GM12892 (cell line): ENCODE measurements at regions not wholly inside any gene's neighbourhood (a gene's known extent, or its start where the extent isn't known, plus 50 kb on each side); places are given as distances from the start of the nearest gene placed in this dataset.

ENCODE experiments used
- DNase-seq: peaks from one replicate; pipeline ENCODE4 v3.0.0; 2011; ENCODE audit not compliant: insufficient read length
- FAIRE-seq: peaks from 2 replicates; lab custom pipeline; 2011; peaks lifted over from hg19 to GRCh38; lab: Jason Lieb, UNC
- POLR2A ChIP-seq: IDR thresholded peaks from 2 replicates; pipeline ENCODE4 v1.6.1; 2011; ENCODE audit warnings: low read depth, low read length, control low read depth
- POLR2AphosphoS5 ChIP-seq: IDR thresholded peaks from 2 replicates; pipeline ENCODE4 v1.6.1; 2011; ENCODE audit warnings: low read depth, low read length, control low read depth
- TAF1 ChIP-seq: IDR thresholded peaks from 2 replicates; pipeline ENCODE4 v1.6.1; 2011; ENCODE audit warnings: low read depth, mild to moderate bottlenecking, control low read depth, low read length, borderline replicate concordance

DNA sequence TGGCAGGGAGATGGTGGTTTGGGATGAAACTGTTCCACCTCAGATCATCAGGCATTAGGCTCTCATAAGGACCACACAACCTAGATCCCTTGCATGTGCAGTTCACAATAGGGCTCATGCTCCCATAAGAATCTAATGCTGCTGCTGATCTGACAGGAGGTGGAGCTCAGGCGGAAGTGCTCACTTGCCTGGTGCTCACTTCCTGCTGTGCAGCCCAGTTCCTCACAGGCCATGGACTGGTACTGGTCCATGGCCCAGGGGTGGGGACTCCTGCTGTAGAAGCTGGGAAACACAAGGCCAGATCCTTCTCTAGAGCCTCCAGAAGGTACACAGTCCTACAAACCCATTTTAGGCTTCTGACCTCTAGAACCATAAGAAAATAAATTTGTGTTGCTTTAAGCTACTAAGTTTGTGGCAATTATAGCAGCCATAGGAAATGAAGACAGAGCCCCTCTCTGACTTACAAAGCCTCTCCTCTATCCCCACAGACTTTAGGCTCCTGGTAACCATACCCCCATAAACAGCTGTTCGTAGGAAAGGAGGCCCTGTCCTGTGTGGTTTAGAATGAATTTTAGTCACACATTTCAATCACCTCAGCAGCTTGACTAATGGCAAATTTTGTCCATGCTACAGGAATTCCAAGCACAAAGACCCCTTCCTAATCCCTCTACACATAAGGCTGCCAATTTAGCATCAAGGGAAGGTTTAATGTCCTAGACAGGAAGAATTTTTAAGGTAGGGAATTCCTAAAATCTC, 206.1 kb upstream of the PHYHIPL start:
- DNase-seq (no peak), FAIRE-seq (no peak)
- TF ChIP-seq POLR2AphosphoS5 = no peak
- no peak for TF ChIP-seq TAF1
- TF ChIP-seq POLR2A = no peak

DNA sequence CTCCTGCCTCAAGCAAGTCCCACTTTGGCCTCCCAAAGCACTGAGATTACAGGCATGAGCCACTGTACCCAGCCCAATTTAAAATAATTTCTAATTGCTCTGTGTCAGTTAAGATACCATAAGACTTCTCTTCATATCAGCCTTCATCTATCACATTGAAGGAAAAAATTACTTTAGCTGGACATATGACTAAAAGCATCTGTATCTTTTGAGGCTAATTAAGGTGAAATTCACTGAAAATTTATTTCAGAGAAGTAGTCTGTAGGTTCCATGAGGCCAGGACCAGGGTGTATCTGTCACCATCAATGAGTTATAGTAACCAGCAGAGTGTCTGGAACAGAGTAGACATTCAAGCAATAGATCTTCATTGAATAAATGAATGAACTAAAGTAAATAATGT, 205.2 kb upstream of the PHYHIPL start:
- no peak for DNase-seq
- FAIRE-seq = no peak
- TF ChIP-seq POLR2A = no peak
- TF ChIP-seq TAF1 = no peak
- TF ChIP-seq POLR2AphosphoS5 = no peak

DNA sequence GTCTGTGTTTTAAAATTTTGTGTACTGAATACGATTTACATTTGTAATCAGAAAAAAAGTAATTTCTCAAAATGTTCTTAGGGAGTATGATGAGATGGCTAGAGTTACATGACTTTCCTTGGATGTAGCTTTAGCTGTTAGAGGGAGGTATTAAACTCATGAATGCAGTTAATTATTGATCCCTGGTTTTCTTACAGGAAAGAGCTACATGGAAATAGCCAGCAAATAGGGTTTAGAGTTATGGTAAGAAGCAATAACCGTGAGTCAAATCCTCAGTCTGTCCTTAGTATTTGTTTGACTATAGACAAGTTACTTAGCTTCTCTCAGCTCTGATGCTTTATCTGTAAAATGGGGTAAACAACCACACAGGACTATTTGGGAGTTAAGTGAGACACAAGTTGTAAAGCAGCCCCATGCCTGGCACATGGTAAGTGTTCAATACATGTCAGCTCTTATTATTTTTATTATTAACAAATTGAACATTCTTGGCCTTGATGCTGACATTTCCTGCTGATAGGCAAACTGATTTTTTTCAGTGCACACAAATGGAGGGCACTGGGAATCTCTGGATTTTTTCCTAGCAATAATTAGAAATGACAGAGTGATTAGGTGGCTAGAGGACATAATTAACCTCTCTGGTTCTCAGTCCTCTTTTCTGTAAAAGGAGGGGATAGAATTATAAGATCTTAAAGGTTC, 204.5 kb upstream of the PHYHIPL start:
- TF ChIP-seq POLR2A (no peak), TAF1 (no peak), POLR2AphosphoS5 (no peak)
- FAIRE-seq (no peak), DNase-seq (no peak)

GRCh38 chr10:58972576-58973234, 203.7 kb upstream of the PHYHIPL start:
- no peak for FAIRE-seq
- TF ChIP-seq TAF1 (no peak), POLR2AphosphoS5 (no peak), POLR2A (no peak)
- DNase-seq = no peak

DNA sequence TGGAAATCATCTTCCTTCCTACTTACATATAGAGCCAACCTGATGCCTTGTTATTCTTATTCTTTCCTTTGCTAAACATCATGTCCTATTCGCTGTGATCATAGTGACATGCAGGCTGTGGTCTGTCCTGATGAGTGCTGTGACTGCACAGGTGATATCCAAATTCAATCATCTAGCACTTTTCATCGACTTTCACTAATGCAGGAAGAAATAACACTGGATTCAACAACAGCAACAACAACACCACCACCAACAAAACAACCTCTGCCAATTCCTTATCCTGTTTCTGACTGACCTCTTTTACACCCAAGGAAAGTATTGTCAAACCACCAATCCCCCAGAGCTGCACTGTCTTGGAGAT, 203.2 kb upstream of the PHYHIPL start:
- no peak for TF ChIP-seq TAF1
- TF ChIP-seq POLR2A = no peak
- TF ChIP-seq POLR2AphosphoS5 = no peak
- DNase-seq (no peak), FAIRE-seq (no peak)

- FAIRE-seq = no peak
These were observed 200.2 kb upstream of the PHYHIPL start for GRCh38 chr10:58976254-58976653.

DNA sequence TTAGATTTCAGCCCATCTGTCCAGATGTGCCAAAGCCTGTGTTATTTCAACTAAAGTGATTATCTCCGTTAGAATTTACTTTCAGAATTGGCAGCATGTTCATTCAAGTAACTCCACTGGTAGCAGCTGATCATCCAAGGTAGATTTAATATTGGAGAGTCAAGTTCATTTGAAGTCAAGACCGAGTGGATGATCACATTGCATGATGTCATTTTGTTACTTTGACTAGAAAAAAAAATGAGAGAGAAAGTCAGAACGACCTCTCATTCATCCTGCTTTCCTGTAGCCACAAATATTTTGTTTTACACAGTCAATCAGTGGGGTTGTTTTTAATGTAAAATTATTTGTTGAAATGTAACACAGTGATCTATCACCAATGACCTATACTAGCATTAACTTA, 196.7 kb upstream of the PHYHIPL start:
- TF ChIP-seq POLR2AphosphoS5 (no peak), POLR2A (no peak), TAF1 (no peak)
- no peak for DNase-seq
- no peak for FAIRE-seq

More at GRCh38 chr10:58976254-58976653, 200.2 kb upstream of the PHYHIPL start:
- no peak for DNase-seq
- TF ChIP-seq TAF1 = no peak
- no peak for TF ChIP-seq POLR2AphosphoS5
- no peak for TF ChIP-seq POLR2A

GRCh38 chr10:58980826-58981415, 195.5 kb upstream of the PHYHIPL start:
- no peak for FAIRE-seq
- DNase-seq = no peak
- TF ChIP-seq TAF1 (no peak), POLR2A (no peak), POLR2AphosphoS5 (no peak)

DNA sequence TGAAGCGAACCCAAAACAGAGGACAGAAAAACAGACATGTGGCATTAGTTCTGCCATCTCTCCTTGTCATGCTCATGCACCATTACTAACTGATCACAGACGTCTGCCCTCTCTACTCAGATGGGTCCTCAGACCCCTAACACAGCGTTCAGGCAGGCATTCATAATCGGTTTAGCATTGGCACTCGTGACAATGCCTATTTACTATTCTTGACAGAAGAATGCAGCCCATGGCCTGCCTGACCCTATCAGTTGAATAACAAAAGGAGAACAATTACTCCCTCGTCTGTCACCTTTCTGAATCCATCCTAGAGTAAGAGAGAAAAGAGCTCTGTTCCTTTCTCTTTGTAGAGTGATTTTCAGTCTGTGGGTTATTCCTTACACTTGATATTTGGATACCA, 194.6 kb upstream of the PHYHIPL start:
- DNase-seq (no peak), FAIRE-seq (no peak)
- no peak for TF ChIP-seq TAF1
- TF ChIP-seq POLR2A = no peak
- TF ChIP-seq POLR2AphosphoS5 = no peak

DNA sequence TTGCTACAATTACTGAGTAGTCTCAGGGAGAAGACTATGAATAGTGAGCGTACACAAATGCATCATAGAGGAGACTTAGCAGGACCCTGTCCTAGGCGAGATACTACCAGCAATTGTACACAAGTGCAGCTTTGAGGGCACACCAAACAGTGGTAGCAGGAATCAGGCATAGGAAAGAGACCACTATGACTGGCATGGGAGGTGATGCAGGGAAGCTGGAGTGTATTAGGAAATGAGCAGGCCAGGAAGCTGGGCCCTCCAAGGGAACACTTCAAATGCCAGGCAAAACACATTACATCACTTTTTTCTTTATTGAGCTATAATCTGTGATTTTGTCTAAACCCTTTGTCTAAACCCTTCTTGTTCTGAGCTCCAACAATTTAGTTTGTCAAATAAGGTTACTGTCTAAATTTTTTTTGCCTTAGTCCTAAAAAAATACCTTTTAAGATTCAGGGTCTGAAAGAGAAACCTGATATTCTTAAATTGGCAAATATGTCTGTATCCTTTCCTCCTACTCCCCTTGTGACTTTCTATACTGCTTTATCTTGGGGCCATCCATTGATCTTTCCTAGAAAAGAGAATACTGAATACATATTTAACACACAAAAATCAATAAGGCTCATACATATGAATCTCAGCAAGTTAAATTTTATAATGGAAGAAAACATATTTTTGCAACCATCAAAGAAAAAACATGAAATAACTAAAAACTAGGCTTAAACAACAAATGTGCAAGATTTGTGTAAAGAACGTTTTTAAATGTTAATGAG, 193.8 kb upstream of the PHYHIPL start:
- FAIRE-seq (no peak), DNase-seq (no peak)
- TF ChIP-seq POLR2AphosphoS5 = no peak
- no peak for TF ChIP-seq POLR2A
- no peak for TF ChIP-seq TAF1

GRCh38 chr10:58985216-58985615, 191.2 kb upstream of the PHYHIPL start:
- FAIRE-seq (no peak), DNase-seq (no peak)
- TF ChIP-seq POLR2AphosphoS5 (no peak), POLR2A (no peak), TAF1 (no peak)
